NCI-H1092 treated with DMSO at 0.1 percent for 48 hours (cell line): ENCODE measurements at regions not wholly inside any gene's neighbourhood (a gene's known extent, or its start where the extent isn't known, plus 50 kb on each side); places are given as distances from the start of the nearest gene placed in this dataset.

Experiments used
- DNase-seq: peaks from one replicate; lab custom pipeline; 2025; lab: John Stamatoyannopoulos, UW

- no peak for DNase-seq
Observed at GRCh38 chr6:142682985-142683384, 262.0 kb downstream of the HIVEP2 start.

GRCh38 chr6:142683714-142684141 is 261.2 kb downstream of the HIVEP2 start:
- DNase-seq: no peak

GRCh38 chr6:142684371-142684770 is 260.6 kb downstream of the HIVEP2 start:
- DNase-seq: no peak

GRCh38 chr6:142685852-142686506 is 259.0 kb downstream of the HIVEP2 start:
- DNase-seq: no peak

GRCh38 chr6:142686507-142686887 is 258.5 kb downstream of the HIVEP2 start:
- no peak for DNase-seq

GRCh38 chr6:142692942-142693341 is 252.0 kb downstream of the HIVEP2 start:
- peak; percentile 10 for DNase-seq

GRCh38 chr6:142693441-142693840 is 251.5 kb downstream of the HIVEP2 start:
- DNase-seq: no peak

GRCh38 chr6:142694054-142694453 is 250.9 kb downstream of the HIVEP2 start:
- no peak for DNase-seq

- no peak for DNase-seq
Observed at GRCh38 chr6:142695016-142695415, 250.0 kb downstream of the HIVEP2 start.

GRCh38 chr6:142696123-142697000 is 248.6 kb downstream of the HIVEP2 start:
- DNase-seq: no peak

GRCh38 chr6:142697001-142697335 is 248.0 kb downstream of the HIVEP2 start:
- no peak for DNase-seq

- no peak for DNase-seq
Observed at GRCh38 chr6:142697922-142698321, 247.1 kb downstream of the HIVEP2 start.

GRCh38 chr6:142698751-142699150 is 246.2 kb downstream of the HIVEP2 start:
- no peak for DNase-seq

- DNase-seq: no peak
Observed at GRCh38 chr6:142699391-142699790, 245.6 kb downstream of the HIVEP2 start.

- DNase-seq: no peak
Observed at GRCh38 chr6:142700032-142700431, 244.9 kb downstream of the HIVEP2 start.

- no peak for DNase-seq
Observed at GRCh38 chr6:142700671-142701312, 244.2 kb downstream of the HIVEP2 start.
